Astrocyte of the cerebellum (primary cell): ENCODE measurements at regions not wholly inside any gene's neighbourhood (a gene's known extent, or its start where the extent isn't known, plus 50 kb on each side); places are given as distances from the start of the nearest gene placed in this dataset.
"Not testable (repeated sequence)": the region's sequence is repeated elsewhere in the genome, so short reads cannot be mapped to it uniquely, and the experiment has no call there.

ENCODE experiments used
- DNase-seq: peaks from one replicate; pipeline ENCODE4 v3.0.0-alpha.2; 2011; ENCODE audit warnings: low read depth
- H3K4me3 ChIP-seq: 2 replicates; pipeline ENCODE4 v1.5.1; 2011; ENCODE audit warnings: mild to moderate bottlenecking, low read depth, low read length, moderate library complexity
- CTCF ChIP-seq: IDR thresholded peaks from 2 replicates; pipeline ENCODE4 v1.5.1; 2012; ENCODE audit warnings: low read length, low read depth, moderate library complexity, mild to moderate bottlenecking; ENCODE audit errors: missing control alignments
- in situ Hi-C: cut with HindIII; loops from 2 replicates; pipeline ENCODE4 v1.10.0; 2017; ENCODE audit warnings: low sequenced_read_pairs

DNA sequence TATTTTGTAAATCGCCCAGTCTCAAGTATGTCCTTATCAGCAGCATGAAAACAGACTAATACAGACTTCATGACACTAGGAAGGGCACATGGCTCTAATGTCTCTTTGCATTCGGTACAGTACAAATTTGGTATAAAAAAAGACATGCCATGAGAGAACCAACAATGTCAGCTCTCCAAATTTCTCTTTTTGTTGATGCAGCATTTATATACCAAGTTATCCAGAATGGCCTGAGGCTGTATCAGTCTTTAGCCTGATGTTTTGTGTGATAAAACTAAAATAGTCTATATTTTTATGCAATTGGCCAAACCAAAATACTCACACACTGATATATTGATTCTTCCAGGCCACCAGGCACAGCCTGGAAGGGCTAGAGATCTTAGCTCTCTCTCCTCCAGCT, 124.3 kb upstream of the SAMSN1 start:
- no peak for DNase-seq
- in situ Hi-C loops: no loop called here
- TF ChIP-seq CTCF: no peak
- no peak overlapping the region for H3K4me3 ChIP-seq

DNA sequence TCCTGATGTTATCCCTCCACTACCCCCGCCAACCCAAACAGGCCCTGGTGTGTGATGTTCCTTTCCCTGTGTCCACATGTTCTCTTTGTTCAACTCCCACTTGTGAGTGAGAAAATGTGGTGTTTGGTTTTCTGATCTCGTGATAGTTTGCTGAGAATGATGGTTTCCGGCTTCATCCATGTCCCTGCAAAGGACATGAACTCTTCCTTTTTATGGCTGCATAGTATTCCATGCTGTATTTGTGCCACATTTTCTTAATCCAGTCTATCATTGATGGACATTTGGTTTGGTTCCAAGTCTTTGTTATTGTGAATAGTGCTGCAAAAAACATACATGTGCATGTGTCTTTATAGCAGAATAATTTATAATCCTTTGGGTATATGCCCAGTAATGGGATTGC, 123.0 kb upstream of the SAMSN1 start:
- in situ Hi-C loops, DNase-seq: not testable (repeated sequence)

GRCh38 chr21:14657241-14658008, 111.3 kb upstream of the SAMSN1 start:
- TF ChIP-seq CTCF: no peak
- in situ Hi-C loops: no loop called here
- DNase-seq: no peak
- no peak overlapping the region for H3K4me3 ChIP-seq

More for the DNA sequence above, 123.0 kb upstream of the SAMSN1 start:
- H3K4me3 ChIP-seq: not testable (repeated sequence)

DNA sequence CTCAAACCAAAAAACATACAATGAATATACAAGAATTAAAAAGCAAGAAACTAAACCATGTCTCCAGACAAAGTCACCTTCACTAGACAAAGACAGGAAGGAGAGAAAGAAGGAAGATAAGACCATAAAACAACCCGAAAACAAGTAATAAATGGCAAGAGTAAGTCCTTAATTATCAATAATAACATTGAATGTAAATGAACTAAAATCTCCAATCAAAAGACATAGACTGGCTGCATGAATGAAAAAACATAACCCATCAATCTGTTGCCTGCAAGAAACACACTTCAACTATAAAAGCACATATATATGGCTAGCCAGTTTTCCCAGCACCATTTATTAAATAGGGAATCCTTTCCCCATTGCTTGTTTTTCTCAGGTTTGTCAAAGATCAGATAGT, 100.8 kb upstream of the SAMSN1 start:
- DNase-seq: no peak
- no peak for TF ChIP-seq CTCF
- in situ Hi-C loops: no loop called here
- H3K4me3 ChIP-seq: no peak overlapping the region

- TF ChIP-seq CTCF: no peak
- no peak for DNase-seq
- H3K4me3 ChIP-seq: no peak overlapping the region
- in situ Hi-C loops: no loop called here
Measured at GRCh38 chr21:14645702-14646101, 99.6 kb upstream of the SAMSN1 start.

- no peak for TF ChIP-seq CTCF
- in situ Hi-C loops: no loop called here
- no peak overlapping the region for H3K4me3 ChIP-seq
- no peak for DNase-seq
Measured at GRCh38 chr21:14632359-14632758, 86.2 kb upstream of the SAMSN1 start.

DNA sequence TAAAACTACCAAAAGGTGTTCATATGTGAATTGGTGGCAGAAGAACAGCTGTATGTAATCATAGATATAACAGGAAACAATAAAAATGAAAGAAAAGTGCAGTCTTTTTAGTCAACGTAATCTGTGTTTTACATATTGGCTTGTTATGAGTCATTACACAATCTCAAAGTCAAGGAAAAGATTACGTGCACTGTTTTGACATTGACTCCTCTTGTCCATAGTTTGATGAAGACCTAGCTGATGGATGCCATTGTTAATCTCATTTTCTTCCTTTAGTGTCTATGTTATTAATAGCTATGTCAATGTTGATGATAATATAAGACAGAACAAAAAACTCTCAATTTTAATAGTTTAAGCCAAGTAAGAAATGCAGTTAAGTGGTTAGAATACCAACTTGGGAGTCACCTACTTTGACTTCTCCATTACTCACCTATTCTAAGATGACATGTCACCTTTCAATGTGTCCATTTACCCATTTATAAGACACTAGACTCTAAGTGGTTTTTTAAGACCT, 84.5 kb upstream of the SAMSN1 start:
- TF ChIP-seq CTCF: no peak
- DNase-seq: no peak
- no peak overlapping the region for H3K4me3 ChIP-seq
- in situ Hi-C loops: no loop called here
